CD4-positive, alpha-beta T cell (primary cell): ENCODE measurements at regions not wholly inside any gene's neighbourhood (a gene's known extent, or its start where the extent isn't known, plus 50 kb on each side); places are given as distances from the start of the nearest gene placed in this dataset.

Experiments
- ATAC-seq: fragments of 200-7000 bp; cut with Tn5 transposase; one replicate; pipeline ENCODE4 v1.10.0; 2022; ENCODE audit warnings: mild to moderate bottlenecking; ENCODE audit not compliant: poor library complexity
- CTCF ChIA-PET: fragments of 350-600 bp; sonication (Branson Sonifier 250); formaldehyde crosslinking; loops from one replicate; lab custom pipeline; 2021; ENCODE audit warnings: antibody characterized with exemption, inconsistent platforms; lab: Charles Lee
- POLR2A ChIA-PET: fragments of 350-600 bp; sonication (Branson Sonifier 250); formaldehyde crosslinking; loops from one replicate; lab custom pipeline; 2021; ENCODE audit warnings: antibody characterized with exemption, inconsistent platforms; lab: Charles Lee
- DNase-seq, 14 experiments: peaks; one replicate each; pipeline ENCODE4 v3.0.0-alpha.2; 2013 to 2020; ENCODE audit warnings: mixed read lengths in 2 of 14
- H3K27ac ChIP-seq, 2 donors: one replicate each; pipeline versions ENCODE4 v1.5.1 to v1.7.0; 2013; ENCODE audit warnings: low read length in 2 of 2, low read depth in 1 of 2, mild to moderate bottlenecking in 1 of 2
- H3K27me3 ChIP-seq, 2 experiments: 1 replicate in 1 of 2; 2 replicates in 1 of 2; pipeline versions ENCODE4 v1.6.1 to v1.7.0; 2013; ENCODE audit warnings: low read length in 2 of 2, control low read depth in 1 of 2, mild to moderate bottlenecking in 1 of 2, moderate library complexity in 1 of 2; ENCODE audit not compliant: insufficient read depth in 2 of 2, control insufficient read depth in 1 of 2
- H3K36me3 ChIP-seq: one replicate; pipeline ENCODE4 v1.6.1; 2013; ENCODE audit warnings: low read length, control low read depth; ENCODE audit not compliant: insufficient read depth
- H3K4me1 ChIP-seq: one replicate; pipeline ENCODE4 v1.6.1; 2013; ENCODE audit warnings: low read length, control low read depth; ENCODE audit not compliant: insufficient read depth
- H3K4me3 ChIP-seq: one replicate; pipeline ENCODE4 v1.5.1; 2013; ENCODE audit warnings: mild to moderate bottlenecking, low read length, moderate library complexity
- H3K9me3 ChIP-seq, 2 experiments: 1 replicate in 1 of 2; 2 replicates in 1 of 2; pipeline versions ENCODE4 v1.6.1 to v1.7.0; 2013; ENCODE audit warnings: low read length in 2 of 2, mild to moderate bottlenecking in 2 of 2, control low read depth in 1 of 2, moderate library complexity in 1 of 2; ENCODE audit not compliant: control insufficient read depth in 1 of 2, insufficient read depth in 1 of 2
- H3K27ac Mint-ChIP-seq: one replicate; pipeline ENCODE4 v1.8.0; 2020; ENCODE audit warnings: mixed read lengths
- H3K27me3 Mint-ChIP-seq: one replicate; pipeline ENCODE4 v1.8.0; 2021; ENCODE audit warnings: mixed read lengths
- H3K36me3 Mint-ChIP-seq: one replicate; pipeline ENCODE4 v1.8.0; 2021; ENCODE audit warnings: low read depth, mixed read lengths
- H3K4me1 Mint-ChIP-seq: one replicate; pipeline ENCODE4 v1.8.0; 2021; ENCODE audit warnings: low read depth, mixed read lengths
- H3K4me3 Mint-ChIP-seq: one replicate; pipeline ENCODE4 v1.8.0; 2020; ENCODE audit warnings: mild to moderate bottlenecking, mixed read lengths
- H3K9me3 Mint-ChIP-seq: one replicate; pipeline ENCODE4 v1.8.0; 2020; ENCODE audit warnings: mixed read lengths
- CTCF ChIP-seq: fragments of 200-600 bp; IDR thresholded peaks from one replicate; pipeline ENCODE4 v1.8.0; 2022; ENCODE audit warnings: antibody characterized with exemption, mild to moderate bottlenecking
- intact Hi-C, 2 experiments: fragments of 100-400 bp; cut with DNase I in 1 of 2; cut with micrococcal nuclease in 1 of 2; formaldehyde crosslinking; loops; one replicate each; pipeline versions ENCODE4 v1.15.1 to v1.9.0; 2023 to 2025; cut with DNase I, micrococcal nuclease

DNA sequence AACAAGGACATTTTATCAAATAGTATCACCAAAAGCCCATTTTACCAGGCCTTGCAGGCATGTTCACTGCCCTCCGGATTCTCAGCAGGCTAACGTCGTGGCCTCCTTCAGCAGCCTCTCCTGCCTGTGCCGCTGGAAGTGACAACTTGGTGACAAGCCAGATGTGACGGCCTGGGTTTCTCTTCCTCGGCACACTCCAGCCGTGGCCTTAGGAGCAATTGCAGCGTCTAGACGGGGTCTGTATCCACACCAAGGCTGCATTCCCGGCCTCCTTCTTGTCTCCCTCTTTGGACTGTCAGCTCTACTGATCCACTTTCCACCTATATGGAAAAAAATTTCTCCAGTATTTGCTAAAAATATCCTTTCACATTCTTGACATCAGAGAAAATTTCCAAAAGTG, 145.3 kb upstream of the MGMT start:
- ATAC-seq (no peak), DNase-seq (no peak)
- no peak overlapping the region for H3K4me3 Mint-ChIP-seq
- ChIA-PET POLR2A (no interaction called here), CTCF (no interaction called here)
- peaks cover 11% of the 10 kb centered on the region for H3K27me3 Mint-ChIP-seq
- H3K36me3 Mint-ChIP-seq = no peaks in the 10 kb centered on the region
- peaks cover 5% of the 10 kb centered on the region for H3K9me3 Mint-ChIP-seq
- intact Hi-C loops = no loop called here
- no peak overlapping the region for H3K4me3 ChIP-seq
- no peaks in the 10 kb centered on the region for H3K36me3 ChIP-seq
- no peaks in the 10 kb centered on the region for H3K4me1 ChIP-seq
- H3K27ac Mint-ChIP-seq = no peak overlapping the region
- peaks cover 2 to 3% of the 10 kb centered on the region in 2 experiments for H3K9me3 ChIP-seq
- no peaks in the 10 kb centered on the region for H3K4me1 Mint-ChIP-seq
- TF ChIP-seq CTCF = no peak
- H3K27me3 ChIP-seq = no peaks in the 10 kb centered on the region
- no peak overlapping the region for H3K27ac ChIP-seq

DNA sequence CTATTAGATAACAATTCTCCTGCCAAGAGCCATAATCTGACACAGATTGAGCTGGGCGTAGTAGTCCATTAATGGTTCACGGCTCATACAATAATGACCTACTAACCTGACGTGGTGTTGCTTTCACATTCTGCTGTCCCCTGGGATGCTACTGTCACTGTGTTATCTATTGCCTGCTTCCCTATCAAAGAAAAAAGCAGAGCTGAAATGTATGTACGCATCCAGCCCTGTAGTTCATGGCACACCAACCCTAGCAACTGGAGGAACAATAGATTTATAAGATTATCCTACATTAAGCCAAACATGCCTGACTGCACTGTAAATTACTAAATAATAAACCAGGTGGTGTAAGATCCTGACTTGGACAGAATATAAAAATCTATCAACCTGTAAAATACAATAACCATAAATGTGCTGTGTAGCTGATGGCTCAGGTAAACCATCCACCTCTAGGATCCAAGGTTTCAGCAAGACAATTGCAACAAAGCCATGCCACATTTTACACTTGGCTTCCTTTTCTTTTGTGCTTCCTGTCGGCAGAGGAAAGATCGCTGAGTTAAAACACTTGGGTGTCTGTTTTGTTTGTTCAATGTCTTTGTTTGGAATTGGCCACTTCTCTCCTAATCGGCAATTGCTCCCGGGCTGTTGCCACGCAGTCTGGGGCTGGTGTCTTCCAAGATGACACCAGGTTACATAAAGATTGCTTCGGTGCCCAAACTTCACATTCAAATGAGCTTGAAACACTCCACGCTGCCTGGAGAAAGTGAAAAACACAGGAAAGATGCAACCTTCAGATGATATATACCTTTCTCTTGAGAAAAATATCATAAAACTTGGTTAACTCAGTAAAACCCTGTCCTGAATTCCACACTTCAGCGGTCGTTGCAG, 143.9 kb upstream of the MGMT start:
- CTCF ChIA-PET = no interaction called here

DNA sequence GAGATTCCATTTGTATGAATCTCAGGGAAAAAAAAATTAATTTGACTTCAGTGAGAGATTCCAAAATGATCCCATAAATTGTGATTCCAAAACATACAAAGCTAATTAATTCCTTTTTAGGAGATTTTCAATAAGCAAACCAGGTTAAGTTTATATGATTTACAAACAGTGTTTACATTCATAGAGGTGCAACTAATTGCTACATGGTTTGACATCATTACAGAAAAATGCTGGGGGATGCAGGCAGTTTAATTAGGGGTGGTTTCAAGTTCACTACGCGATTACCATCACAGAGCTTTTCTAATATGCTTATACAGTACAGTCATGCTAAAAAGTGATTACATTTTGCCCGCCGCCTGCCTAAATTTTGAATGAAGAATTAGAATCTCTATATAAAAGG, 143.2 kb upstream of the MGMT start:
- ATAC-seq (no peak), DNase-seq (no peak)
- Mint-ChIP-seq H3K36me3 (no peaks in the 10 kb centered on the region), H3K27ac (no peak overlapping the region), H3K9me3 (peaks cover 2% of the 10 kb centered on the region), H3K4me1 (no peaks in the 10 kb centered on the region), H3K27me3 (peaks cover 18% of the 10 kb centered on the region), H3K4me3 (no peak overlapping the region)
- no peak overlapping the region for H3K27ac ChIP-seq
- no peak for TF ChIP-seq CTCF
- no peaks in the 10 kb centered on the region for H3K27me3 ChIP-seq
- no peaks in the 10 kb centered on the region for H3K36me3 ChIP-seq
- POLR2A ChIA-PET = no interaction called here
- CTCF ChIA-PET = no interaction called here
- no peaks in the 10 kb centered on the region for H3K4me1 ChIP-seq
- no peak overlapping the region for H3K4me3 ChIP-seq
- H3K9me3 ChIP-seq = no peaks in the 10 kb centered on the region
- intact Hi-C loops = no loop called here

More for the DNA sequence above, 143.9 kb upstream of the MGMT start:
- Mint-ChIP-seq H3K4me3 (no peak overlapping the region), H3K9me3 (peaks cover 2% of the 10 kb centered on the region), H3K4me1 (no peaks in the 10 kb centered on the region), H3K27ac (no peak overlapping the region), H3K27me3 (peaks cover 18% of the 10 kb centered on the region), H3K36me3 (no peaks in the 10 kb centered on the region)
- ATAC-seq (no peak), DNase-seq (no peak)
- Histone ChIP-seq H3K4me1 (no peaks in the 10 kb centered on the region), H3K36me3 (no peaks in the 10 kb centered on the region), H3K27ac (no peak overlapping the region), H3K9me3 (no peaks in the 10 kb centered on the region), H3K27me3 (no peaks in the 10 kb centered on the region), H3K4me3 (no peak overlapping the region)
- intact Hi-C loops = no loop called here
- POLR2A ChIA-PET = no interaction called here
- no peak for TF ChIP-seq CTCF
